ENCODE measurements at regions not wholly inside any gene's neighbourhood (a gene's known extent, or its start where the extent isn't known, plus 50 kb on each side); places are given as distances from the start of the nearest gene placed in this dataset.

- no peak for TF ChIP-seq CTCF (IDR thresholded peaks at IDR 0.05; ENCODE audit: poor library complexity)
- TF ChIP-seq EZH2 (IDR thresholded peaks at IDR 0.05; ENCODE audit: borderline replicate concordance), result no peak
- TF ChIP-seq EZH2phosphoT487 (IDR thresholded peaks at IDR 0.05; ENCODE audit: low read depth, severe bottlenecking, unreplicated experiment), result no peak
Observed at GRCh38 chr1:118786454-118787155, 201.5 kb downstream of the TBX15 start.

Data from hepatocyte (in vitro differentiated cells).